ENCODE measurements at regions not wholly inside any gene's neighbourhood (a gene's known extent, or its start where the extent isn't known, plus 50 kb on each side); places are given as distances from the start of the nearest gene placed in this dataset.

- intact Hi-C loops (cut with micrococcal nuclease): no loop called here
- Histone ChIP-seq H3K79me2 (ENCODE audit: control insufficient read depth, insufficient read depth, low read length) (no peaks in the 10 kb centered on the region), H3K4me1 (ENCODE audit: control insufficient read depth in 2 of 2, insufficient read depth in 2 of 2, low read length in 2 of 2) (no peaks in the 10 kb centered on the region), H3K9ac (ENCODE audit: low read length) (no peak overlapping the region), H4K20me1 (ENCODE audit: control insufficient read depth, insufficient read depth, low read length, poor library complexity, severe bottlenecking) (no peaks in the 10 kb centered on the region), H3K4me3 (ENCODE audit: control extremely low read depth in 1 of 5, extremely low read depth in 1 of 5, insufficient read depth in 1 of 5, low read depth in 2 of 5, low read length in 4 of 5) (no peak overlapping the region), H2AFZ (ENCODE audit: insufficient read depth, low read depth, low read length, poor library complexity, severe bottlenecking) (no peak overlapping the region), H3K36me3 (replicated peaks in 1 of 2; ENCODE audit: control extremely low read depth in 1 of 2, control insufficient read depth in 1 of 2, extremely low read depth in 1 of 2, insufficient read depth in 2 of 2, low read length in 1 of 2) (no peaks in the 10 kb centered on the region), H3K27me3 (replicated peaks in 1 of 4; ENCODE audit: control extremely low read depth in 1 of 4, control insufficient read depth in 3 of 4, insufficient read depth in 4 of 4, low read length in 3 of 4) (no peaks in the 10 kb centered on the region), H3K4me2 (replicated peaks; ENCODE audit: low read depth, low read length, poor library complexity, severe bottlenecking) (no peak overlapping the region), H3K9me3 (ENCODE audit: control extremely low read depth in 1 of 3, control insufficient read depth in 2 of 3, insufficient read depth in 1 of 3, low read length in 2 of 3) (no peaks in the 10 kb centered on the region), H3K27ac (ENCODE audit: low read length in 2 of 2) (no peak overlapping the region)
- TF ChIP-seq CTCF (IDR thresholded peaks at IDR 0.05) (no peak), EZH2 (IDR thresholded peaks at IDR 0.05; ENCODE audit: borderline replicate concordance, insufficient read depth, low read depth, low read length, poor library complexity, severe bottlenecking) (no peak)
- Mint-ChIP-seq H3K4me3 (no peak overlapping the region), H3K27me3 (peaks cover 3% of the 10 kb centered on the region), H3K9me3 (ENCODE audit: insufficient read depth) (no peaks in the 10 kb centered on the region), H3K4me1 (no peaks in the 10 kb centered on the region), H3K27ac (no peak overlapping the region)
- no peak for DNase-seq
- no peak for ATAC-seq (ENCODE audit: low read depth)
- 96% methylated on average over 4 of the region's 8 CpGs for WGBS (ENCODE audit: insufficient coverage)
- ChIA-PET CTCF (interaction anchor here (0.6 kb wide), 1 partner anchor 448 kb away, joined by 3 read pairs; no protein-coding TSS in a partner anchor), POLR2A (no interaction called here)
Measured at GRCh38 chrX:40449956-40450706, 130.6 kb upstream of the ATP6AP2 start.

DNA sequence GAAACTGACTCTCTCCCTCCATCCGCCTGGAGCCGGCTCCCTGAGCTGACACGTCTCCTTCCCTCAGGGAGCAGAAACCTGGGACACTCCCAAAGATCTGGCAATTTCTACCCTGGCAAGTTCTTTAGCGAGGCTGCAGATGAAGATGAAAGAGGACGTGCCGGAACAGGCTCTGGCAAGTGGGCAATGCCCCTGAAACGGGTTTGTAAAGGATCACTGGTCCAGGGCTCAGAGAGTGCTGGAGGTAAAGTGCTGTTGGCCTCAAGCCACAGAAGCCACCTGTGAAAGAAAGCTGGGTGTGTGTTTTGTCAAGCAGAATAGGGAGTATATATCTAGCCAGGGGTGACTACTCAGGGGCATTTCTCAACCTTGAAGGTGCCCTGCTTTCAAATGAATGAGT is 131.4 kb upstream of the ATP6AP2 start:
- no peak overlapping the region for H3K4me3 ChIP-seq (ENCODE audit: control extremely low read depth in 1 of 5, extremely low read depth in 1 of 5, insufficient read depth in 1 of 5, low read depth in 2 of 5, low read length in 4 of 5)
- no peak overlapping the region for H3K27ac ChIP-seq (ENCODE audit: low read length in 2 of 2)
- ATAC-seq (ENCODE audit: low read depth): no peak
- no peaks in the 10 kb centered on the region for H3K4me1 ChIP-seq (ENCODE audit: control insufficient read depth in 2 of 2, insufficient read depth in 2 of 2, low read length in 2 of 2)
- H2AFZ ChIP-seq (ENCODE audit: insufficient read depth, low read depth, low read length, poor library complexity, severe bottlenecking): no peak overlapping the region
- POLR2A ChIA-PET: no interaction called here
- no peaks in the 10 kb centered on the region for H3K36me3 ChIP-seq (replicated peaks in 1 of 2; ENCODE audit: control extremely low read depth in 1 of 2, control insufficient read depth in 1 of 2, extremely low read depth in 1 of 2, insufficient read depth in 2 of 2, low read length in 1 of 2)
- no peaks in the 10 kb centered on the region for H3K27me3 ChIP-seq (replicated peaks in 1 of 4; ENCODE audit: control extremely low read depth in 1 of 4, control insufficient read depth in 3 of 4, insufficient read depth in 4 of 4, low read length in 3 of 4)
- Mint-ChIP-seq H3K9me3 (ENCODE audit: insufficient read depth) (no peaks in the 10 kb centered on the region), H3K27ac (no peak overlapping the region), H3K4me1 (no peaks in the 10 kb centered on the region), H3K4me3 (no peak overlapping the region), H3K27me3 (peaks cover 3% of the 10 kb centered on the region)
- no peaks in the 10 kb centered on the region for H3K9me3 ChIP-seq (ENCODE audit: control extremely low read depth in 1 of 3, control insufficient read depth in 2 of 3, insufficient read depth in 1 of 3, low read length in 2 of 3)
- WGBS (ENCODE audit: insufficient coverage): 88% methylated on average over 7 of the region's 7 CpGs
- no peaks in the 10 kb centered on the region for H3K79me2 ChIP-seq (ENCODE audit: control insufficient read depth, insufficient read depth, low read length)
- CTCF ChIA-PET: no interaction called here
- H4K20me1 ChIP-seq (ENCODE audit: control insufficient read depth, insufficient read depth, low read length, poor library complexity, severe bottlenecking): no peaks in the 10 kb centered on the region
- no peak for DNase-seq
- TF ChIP-seq CTCF (IDR thresholded peaks at IDR 0.05): no peak
- TF ChIP-seq EZH2 (IDR thresholded peaks at IDR 0.05; ENCODE audit: borderline replicate concordance, insufficient read depth, low read depth, low read length, poor library complexity, severe bottlenecking): no peak
- intact Hi-C loops (cut with micrococcal nuclease): no loop called here
- no peak overlapping the region for H3K9ac ChIP-seq (ENCODE audit: low read length)
- H3K4me2 ChIP-seq (replicated peaks; ENCODE audit: low read depth, low read length, poor library complexity, severe bottlenecking): no peak overlapping the region
